ENCODE measurements at regions not wholly inside any gene's neighbourhood (a gene's known extent, or its start where the extent isn't known, plus 50 kb on each side); places are given as distances from the start of the nearest gene placed in this dataset.

GRCh38 chr10:123509338-123509737 lies 156.8 kb upstream of the GPR26 start:
- TF ChIP-seq CTCF (tag by site-specific recombination; IDR thresholded peaks at IDR 0.05) (no peak), REST (tag by site-specific recombination; IDR thresholded peaks at IDR 0.05) (no peak), ZNF18 (tag by site-specific recombination; IDR thresholded peaks at IDR 0.05) (no peak), HOXA7 (CRISPR knock-in tag; IDR thresholded peaks at IDR 0.05; ENCODE audit: borderline replicate concordance) (no peak), ZNF133 (tag by site-specific recombination; IDR thresholded peaks at IDR 0.05) (no peak), ZNF549 (tag by site-specific recombination; IDR thresholded peaks at IDR 0.05) (no peak), ZNF121 (tag by site-specific recombination; IDR thresholded peaks at IDR 0.05) (no peak), ZNF426 (tag by site-specific recombination; IDR thresholded peaks at IDR 0.05) (no peak), YY1 (tag by site-specific recombination; IDR thresholded peaks at IDR 0.05) (no peak)

All from HEK293 (cell line).